Loucy (cell line): ENCODE measurements at regions not wholly inside any gene's neighbourhood (a gene's known extent, or its start where the extent isn't known, plus 50 kb on each side); places are given as distances from the start of the nearest gene placed in this dataset.

ENCODE experiments used
- EZH2phosphoT487 ChIP-seq: fragments of 200-600 bp; IDR thresholded peaks from 2 replicates; pipeline ENCODE4 v1.6.1; 2018; ENCODE audit warnings: antibody characterized with exemption, mild to moderate bottlenecking, moderate library complexity, borderline replicate concordance
- TF ChIP-seq, protein P1 (sequence below): fragments of 200-600 bp; sonication (generic); conservative IDR thresholded peaks from 2 replicates; pipeline ENCODE4 v1.5.1; 2014; ENCODE audit warnings: mild to moderate bottlenecking, antibody characterized with exemption, low read length

DNA sequence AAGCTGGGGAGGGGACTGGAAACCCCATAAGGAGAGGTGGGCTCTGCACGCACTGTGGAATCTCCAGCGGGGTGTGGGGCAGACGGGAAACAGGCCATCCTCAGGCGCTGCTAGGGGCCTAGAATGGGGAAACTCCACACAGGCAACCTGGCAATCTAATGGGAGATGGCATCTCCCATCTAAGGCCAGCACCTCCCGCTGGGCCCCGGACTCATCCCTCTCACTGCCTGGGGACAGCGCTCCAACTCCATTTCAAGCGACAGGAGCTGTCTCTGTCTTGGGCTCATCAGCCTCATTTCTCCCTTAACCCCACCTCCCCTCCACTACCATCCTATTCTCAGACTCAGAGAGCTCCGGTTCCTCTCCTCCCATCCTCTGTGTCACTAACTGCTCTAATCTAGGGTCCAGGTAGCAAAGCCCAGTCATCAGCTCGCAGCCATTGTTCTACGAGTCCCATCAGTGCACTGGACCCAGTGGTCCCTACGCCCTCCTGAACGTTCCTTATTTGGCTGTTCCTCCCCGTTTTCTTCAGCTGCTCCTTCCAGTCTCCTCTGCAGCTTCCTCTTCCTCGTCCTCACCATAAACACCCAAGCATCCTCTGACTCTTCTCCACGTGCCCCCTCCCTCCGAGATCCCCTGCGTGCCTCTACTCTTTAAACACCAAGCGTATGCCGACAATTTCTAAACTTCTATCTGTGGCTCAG lies 93.4 kb upstream of the CASZ1 start:
- TF ChIP-seq, protein P1, sequence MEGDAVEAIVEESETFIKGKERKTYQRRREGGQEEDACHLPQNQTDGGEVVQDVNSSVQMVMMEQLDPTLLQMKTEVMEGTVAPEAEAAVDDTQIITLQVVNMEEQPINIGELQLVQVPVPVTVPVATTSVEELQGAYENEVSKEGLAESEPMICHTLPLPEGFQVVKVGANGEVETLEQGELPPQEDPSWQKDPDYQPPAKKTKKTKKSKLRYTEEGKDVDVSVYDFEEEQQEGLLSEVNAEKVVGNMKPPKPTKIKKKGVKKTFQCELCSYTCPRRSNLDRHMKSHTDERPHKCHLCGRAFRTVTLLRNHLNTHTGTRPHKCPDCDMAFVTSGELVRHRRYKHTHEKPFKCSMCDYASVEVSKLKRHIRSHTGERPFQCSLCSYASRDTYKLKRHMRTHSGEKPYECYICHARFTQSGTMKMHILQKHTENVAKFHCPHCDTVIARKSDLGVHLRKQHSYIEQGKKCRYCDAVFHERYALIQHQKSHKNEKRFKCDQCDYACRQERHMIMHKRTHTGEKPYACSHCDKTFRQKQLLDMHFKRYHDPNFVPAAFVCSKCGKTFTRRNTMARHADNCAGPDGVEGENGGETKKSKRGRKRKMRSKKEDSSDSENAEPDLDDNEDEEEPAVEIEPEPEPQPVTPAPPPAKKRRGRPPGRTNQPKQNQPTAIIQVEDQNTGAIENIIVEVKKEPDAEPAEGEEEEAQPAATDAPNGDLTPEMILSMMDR = no peak
- TF ChIP-seq EZH2phosphoT487 = no peak
